HG03565 (cell line): ENCODE measurements at regions not wholly inside any gene's neighbourhood (a gene's known extent, or its start where the extent isn't known, plus 50 kb on each side); places are given as distances from the start of the nearest gene placed in this dataset.
"Not testable (repeated sequence)": the region's sequence is repeated elsewhere in the genome, so short reads cannot be mapped to it uniquely, and the experiment has no call there.

Experiments used
- ATAC-seq: cut with Tn5 transposase; IDR thresholded peaks from one replicate; pipeline ENCODE4 v1.9.1; 2021; ENCODE audit warnings: mild to moderate bottlenecking, moderate library complexity; ENCODE audit not compliant: unreplicated experiment

- no peak for ATAC-seq
Measured at GRCh38 chr2:88913280-88913679, 221.8 kb downstream of the RPIA start.

GRCh38 chr2:88919087-88919738 lies 227.7 kb downstream of the RPIA start:
- ATAC-seq = no peak

- not testable (repeated sequence) for ATAC-seq
Measured at GRCh38 chr2:88920399-88920798, 228.9 kb downstream of the RPIA start.

GRCh38 chr2:88924533-88924932 lies 233.1 kb downstream of the RPIA start:
- no peak for ATAC-seq

GRCh38 chr2:88925770-88926462 lies 234.4 kb downstream of the RPIA start:
- ATAC-seq = no peak

- no peak for ATAC-seq
Measured at GRCh38 chr2:88927128-88927527, 235.7 kb downstream of the RPIA start.

GRCh38 chr2:88930659-88931058 lies 239.2 kb downstream of the RPIA start:
- ATAC-seq = no peak

- ATAC-seq = no peak
Measured at GRCh38 chr2:88932686-88933085, 241.2 kb downstream of the RPIA start.

- no peak for ATAC-seq
Measured at GRCh38 chr2:88933091-88933490, 241.6 kb downstream of the RPIA start.

GRCh38 chr2:88933980-88934379 lies 242.5 kb downstream of the RPIA start:
- no peak for ATAC-seq

- not testable (repeated sequence) for ATAC-seq
Measured at GRCh38 chr2:88941178-88941577, 249.7 kb downstream of the RPIA start.

GRCh38 chr2:88942798-88943197 lies 251.3 kb downstream of the RPIA start:
- ATAC-seq = no peak

GRCh38 chr2:88949336-88949735 lies 257.9 kb downstream of the RPIA start:
- no peak for ATAC-seq

GRCh38 chr2:88950010-88950409 lies 258.5 kb downstream of the RPIA start:
- no peak for ATAC-seq

- ATAC-seq = no peak
Measured at GRCh38 chr2:88955607-88956006, 264.1 kb downstream of the RPIA start.

- ATAC-seq = no peak
Measured at GRCh38 chr2:88959480-88960204, 268.2 kb downstream of the RPIA start.

- ATAC-seq = not testable (repeated sequence)
Measured at GRCh38 chr2:88961323-88961722, 269.9 kb downstream of the RPIA start.

GRCh38 chr2:88967844-88968243 lies 276.4 kb downstream of the RPIA start:
- no peak for ATAC-seq

GRCh38 chr2:88978011-88978410 lies 286.5 kb downstream of the RPIA start:
- not testable (repeated sequence) for ATAC-seq

GRCh38 chr2:88978446-88978845 lies 287.0 kb downstream of the RPIA start:
- not testable (repeated sequence) for ATAC-seq

GRCh38 chr2:88984079-88984478 lies 292.6 kb downstream of the RPIA start:
- ATAC-seq = not testable (repeated sequence)
